Prostate gland (tissue), 2 donors: ENCODE measurements at regions not wholly inside any gene's neighbourhood (a gene's known extent, or its start where the extent isn't known, plus 50 kb on each side); places are given as distances from the start of the nearest gene placed in this dataset.

Experiments used
- DNase-seq: peaks from one replicate; pipeline ENCODE4 v3.0.0-alpha.2; 2019; ENCODE audit warnings: low spot score
- H3K27ac ChIP-seq, 2 donors: fragments of 200-600 bp; sonication (generic); 2 replicates each; pipeline ENCODE4 v1.5.1; 2017 to 2019
- H3K27me3 ChIP-seq: fragments of 200-600 bp; sonication (generic); replicated peaks from 2 replicates; pipeline ENCODE4 v1.5.1; 2019; ENCODE audit not compliant: insufficient read depth
- H3K36me3 ChIP-seq, 2 donors: fragments of 200-600 bp; sonication (generic); 1 replicate in 1 of 2; 2 replicates in 1 of 2; pipeline versions ENCODE4 v1.5.1 to v1.8.1; 2017 to 2019
- H3K4me1 ChIP-seq: fragments of 200-600 bp; sonication (generic); replicated peaks from 2 replicates; pipeline ENCODE4 v1.5.1; 2019
- H3K4me3 ChIP-seq, 2 donors: fragments of 200-600 bp; sonication (generic); 2 replicates each; pipeline ENCODE4 v1.5.1; 2017 to 2019
- H3K9me3 ChIP-seq: fragments of 200-600 bp; sonication (generic); 2 replicates; pipeline ENCODE4 v1.5.1; 2017
- POLR2A ChIP-seq: fragments of 450-650 bp; IDR thresholded peaks from one replicate; pipeline ENCODE4 v1.6.1; 2016; ENCODE audit warnings: antibody characterized with exemption, mild to moderate bottlenecking
- POLR2AphosphoS5 ChIP-seq: sonication (generic); formaldehyde crosslinking; IDR thresholded peaks from one replicate; pipeline ENCODE4 v1.6.1; 2017; ENCODE audit warnings: antibody characterized with exemption
- WGBS: methylation state at CpG from one replicate; pipeline ENCODE4 v1.1.5; 2018; 5-methylcytosine and 5-hydroxymethylcytosine counted together
- intact Hi-C: fragments of 100-400 bp; cut with DNase I; formaldehyde crosslinking; loops from one replicate; pipeline ENCODE4 v1.14.2; 2022
- TF ChIP-seq, protein P1 (sequence below), 4 experiments: fragments of 200-600 bp in 2 of 4; fragments of 450-650 bp in 2 of 4; sonication (generic) in 2 of 4; IDR thresholded peaks; 1 replicate in 3 of 4; 2 replicates in 1 of 4; pipeline ENCODE4 v1.5.1; 2016 to 2019; ENCODE audit warnings: antibody characterized with exemption in 4 of 4, mild to moderate bottlenecking in 2 of 4, moderate library complexity in 2 of 4

DNA sequence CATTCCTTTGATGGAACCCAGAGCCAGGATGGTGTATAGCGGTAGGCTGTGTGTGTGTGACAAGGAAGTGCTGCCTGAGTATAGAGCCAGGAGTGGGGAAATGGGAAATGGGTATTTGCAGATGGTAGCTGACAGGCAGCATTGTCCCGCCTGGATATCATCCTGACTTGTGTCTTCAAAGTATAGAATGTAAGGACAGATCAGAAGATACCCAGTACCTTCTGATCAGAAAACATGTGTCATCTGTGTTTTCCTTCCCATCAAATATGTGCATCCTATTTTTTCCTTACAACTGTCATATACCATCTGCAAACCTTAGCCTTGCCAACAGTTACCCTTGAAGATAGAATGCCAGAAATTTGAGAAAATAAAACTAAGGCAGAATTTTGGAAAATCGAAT lies 146.2 kb upstream of the CBLB start:
- DNase-seq: no peak

DNA sequence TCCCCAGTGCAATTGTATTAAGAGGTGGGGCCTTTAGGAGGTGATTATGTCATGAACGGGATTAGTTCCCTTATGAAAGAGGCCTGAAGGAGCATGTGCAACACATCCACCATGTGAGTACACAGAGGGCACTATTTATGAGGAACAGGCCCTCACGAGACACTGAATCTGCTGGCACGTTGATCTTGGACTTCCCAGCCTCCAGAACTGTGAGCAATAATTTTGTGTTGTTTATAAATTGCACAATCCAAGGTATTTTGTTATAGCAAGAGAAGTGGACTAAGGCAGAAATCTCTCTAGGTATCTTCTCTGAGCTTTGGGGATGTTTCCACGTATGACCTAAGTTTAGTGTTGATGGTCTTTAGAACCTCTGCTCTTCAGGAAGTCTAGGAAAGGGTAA lies 149.3 kb upstream of the CBLB start:
- Histone ChIP-seq H3K27me3 (no peaks in the 10 kb centered on the region), H3K36me3 (no peaks in the 10 kb centered on the region), H3K4me1 (no peaks in the 10 kb centered on the region), H3K4me3 (no peak overlapping the region), H3K27ac (no peak overlapping the region), H3K9me3 (no peaks in the 10 kb centered on the region)
- TF ChIP-seq POLR2A: no peak
- TF ChIP-seq, protein P1, sequence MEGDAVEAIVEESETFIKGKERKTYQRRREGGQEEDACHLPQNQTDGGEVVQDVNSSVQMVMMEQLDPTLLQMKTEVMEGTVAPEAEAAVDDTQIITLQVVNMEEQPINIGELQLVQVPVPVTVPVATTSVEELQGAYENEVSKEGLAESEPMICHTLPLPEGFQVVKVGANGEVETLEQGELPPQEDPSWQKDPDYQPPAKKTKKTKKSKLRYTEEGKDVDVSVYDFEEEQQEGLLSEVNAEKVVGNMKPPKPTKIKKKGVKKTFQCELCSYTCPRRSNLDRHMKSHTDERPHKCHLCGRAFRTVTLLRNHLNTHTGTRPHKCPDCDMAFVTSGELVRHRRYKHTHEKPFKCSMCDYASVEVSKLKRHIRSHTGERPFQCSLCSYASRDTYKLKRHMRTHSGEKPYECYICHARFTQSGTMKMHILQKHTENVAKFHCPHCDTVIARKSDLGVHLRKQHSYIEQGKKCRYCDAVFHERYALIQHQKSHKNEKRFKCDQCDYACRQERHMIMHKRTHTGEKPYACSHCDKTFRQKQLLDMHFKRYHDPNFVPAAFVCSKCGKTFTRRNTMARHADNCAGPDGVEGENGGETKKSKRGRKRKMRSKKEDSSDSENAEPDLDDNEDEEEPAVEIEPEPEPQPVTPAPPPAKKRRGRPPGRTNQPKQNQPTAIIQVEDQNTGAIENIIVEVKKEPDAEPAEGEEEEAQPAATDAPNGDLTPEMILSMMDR (IDR thresholded peaks at IDR 0.05): no peak
- no peak for TF ChIP-seq POLR2AphosphoS5
- WGBS: 83% methylated on average over 4 of the region's 4 CpGs
- intact Hi-C loops: no loop called here
- no peak for DNase-seq

More for the DNA sequence above, 146.2 kb upstream of the CBLB start:
- no peaks in the 10 kb centered on the region for H3K27me3 ChIP-seq
- intact Hi-C loops: no loop called here
- TF ChIP-seq, protein P1 (IDR thresholded peaks at IDR 0.05): no peak
- no peaks in the 10 kb centered on the region for H3K9me3 ChIP-seq
- H3K4me3 ChIP-seq: no peak overlapping the region
- H3K27ac ChIP-seq: no peak overlapping the region
- WGBS: 87% methylated on average over 3 of the region's 3 CpGs
- H3K4me1 ChIP-seq: no peaks in the 10 kb centered on the region
- no peaks in the 10 kb centered on the region for H3K36me3 ChIP-seq

DNA sequence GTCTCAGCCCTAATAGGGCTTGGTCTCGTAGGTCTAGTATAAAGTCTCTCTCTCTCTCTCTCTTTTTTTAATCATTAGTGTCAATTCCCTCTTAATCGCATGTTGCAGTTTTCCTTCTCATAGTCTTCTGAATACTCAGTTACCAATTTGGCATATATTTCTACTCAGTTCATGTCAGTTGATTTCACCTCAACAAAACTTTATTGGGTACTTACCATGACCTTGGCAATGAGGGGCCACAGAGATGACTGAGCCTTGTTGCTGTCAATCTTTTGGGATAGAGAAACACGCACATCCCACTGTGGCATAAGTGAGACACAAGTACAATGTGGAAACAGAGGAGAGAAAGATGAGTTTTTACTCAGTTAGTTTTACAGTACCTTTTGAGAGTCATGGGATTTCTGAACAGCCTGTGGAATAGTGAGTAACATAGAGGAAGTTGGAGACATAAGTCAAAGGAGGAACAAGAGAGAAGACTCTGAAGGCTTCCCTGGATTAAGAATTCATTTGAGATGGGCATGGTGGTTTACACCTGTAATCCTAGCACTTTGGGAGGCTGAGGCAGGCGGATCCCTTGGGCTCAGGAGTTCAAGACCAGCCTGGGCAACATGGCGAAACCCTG lies 150.2 kb upstream of the CBLB start:
- Histone ChIP-seq H3K27me3 (no peaks in the 10 kb centered on the region), H3K36me3 (no peaks in the 10 kb centered on the region)
- intact Hi-C loops: no loop called here

DNA sequence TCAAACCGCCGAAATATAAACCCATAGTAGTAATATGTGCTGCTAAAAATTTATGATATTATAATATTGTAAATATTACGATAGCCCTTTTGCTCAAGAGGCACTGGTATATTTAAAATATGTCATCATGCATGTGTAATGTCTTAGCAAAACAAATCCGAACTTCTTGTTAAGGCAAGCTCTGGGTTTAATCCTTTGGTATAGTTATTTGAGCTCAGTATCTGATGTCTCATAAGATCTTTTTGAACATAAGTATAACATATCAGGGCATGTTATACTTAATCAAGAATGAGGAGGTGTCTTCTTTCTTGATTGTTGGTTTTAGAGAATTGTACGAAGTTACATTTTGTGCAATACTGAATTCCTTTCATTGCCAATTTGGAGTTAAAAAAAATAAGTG lies 154.1 kb upstream of the CBLB start:
- Histone ChIP-seq H3K27me3 (no peaks in the 10 kb centered on the region), H3K36me3 (no peaks in the 10 kb centered on the region), H3K9me3 (no peaks in the 10 kb centered on the region), H3K4me1 (no peaks in the 10 kb centered on the region), H3K27ac (no peak overlapping the region), H3K4me3 (no peak overlapping the region)
- TF ChIP-seq, protein P1 (IDR thresholded peaks at IDR 0.05): no peak
- TF ChIP-seq POLR2AphosphoS5: no peak
- TF ChIP-seq POLR2A: no peak
- intact Hi-C loops: no loop called here
- no peak for DNase-seq
- WGBS: 75% methylated on average over 5 of the region's 5 CpGs

More for the DNA sequence above, 150.2 kb upstream of the CBLB start:
- 97% methylated on average over 5 of the region's 5 CpGs for WGBS
- DNase-seq: no peak
- Histone ChIP-seq H3K4me3 (no peak overlapping the region), H3K4me1 (no peaks in the 10 kb centered on the region), H3K27ac (no peak overlapping the region), H3K9me3 (no peaks in the 10 kb centered on the region)
- TF ChIP-seq POLR2A (no peak), POLR2AphosphoS5 (no peak)
- TF ChIP-seq, protein P1 (IDR thresholded peaks at IDR 0.05): no peak

DNA sequence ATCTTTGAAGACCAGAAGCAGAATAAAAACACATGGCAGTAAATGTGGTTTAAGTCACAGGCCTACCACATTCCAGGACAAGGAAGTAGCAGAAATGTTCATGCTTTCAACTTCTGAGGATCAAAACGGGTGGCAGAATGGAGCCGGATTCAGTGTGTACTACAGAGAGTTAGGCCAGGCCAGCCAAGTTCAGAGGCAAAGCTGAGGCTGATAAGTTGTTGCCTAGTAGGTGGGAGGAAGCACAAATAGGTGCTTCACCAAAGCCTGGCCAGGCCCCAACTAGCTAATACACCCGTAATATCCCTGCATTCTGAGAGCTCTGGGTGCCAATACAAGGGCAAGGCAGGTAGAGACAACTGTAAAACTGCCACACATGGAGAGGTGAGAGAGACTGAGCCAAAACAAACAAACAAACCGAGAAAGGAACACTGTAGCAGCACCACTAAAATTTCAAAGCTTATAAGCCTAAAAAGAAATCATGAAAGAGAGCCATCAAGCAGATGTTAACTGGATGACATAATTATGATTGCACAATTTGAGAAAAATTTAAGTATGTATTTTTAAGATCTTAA lies 156.4 kb upstream of the CBLB start:
- Histone ChIP-seq H3K4me3 (no peak overlapping the region), H3K36me3 (no peaks in the 10 kb centered on the region), H3K9me3 (no peaks in the 10 kb centered on the region), H3K27me3 (no peaks in the 10 kb centered on the region), H3K4me1 (no peaks in the 10 kb centered on the region), H3K27ac (no peak overlapping the region)
- intact Hi-C loops: no loop called here
- peak; percentile 54 for DNase-seq
- TF ChIP-seq POLR2AphosphoS5: peak; percentile 33
- TF ChIP-seq, protein P1 (IDR thresholded peaks at IDR 0.05): no peak
- WGBS: 21% methylated on average over 4 of the region's 4 CpGs
